Sigmoid colon (tissue), 3 donors: ENCODE measurements at regions not wholly inside any gene's neighbourhood (a gene's known extent, or its start where the extent isn't known, plus 50 kb on each side); places are given as distances from the start of the nearest gene placed in this dataset.

Experiments used
- CTCF ChIP-seq, 4 experiments: fragments of 450-650 bp in 3 of 4; fragments of 200-600 bp in 1 of 4; IDR thresholded peaks; one replicate each; pipeline ENCODE4 v1.5.1; 2016 to 2019; ENCODE audit warnings: antibody characterized with exemption in 4 of 4, mild to moderate bottlenecking in 3 of 4, moderate library complexity in 2 of 4
- POLR2A ChIP-seq, 2 donors: fragments of 450-650 bp; IDR thresholded peaks; one replicate each; pipeline ENCODE4 v1.6.1; 2016; ENCODE audit warnings: antibody characterized with exemption in 2 of 2, mild to moderate bottlenecking in 2 of 2, moderate library complexity in 2 of 2

- no peak for TF ChIP-seq POLR2A (IDR thresholded peaks at IDR 0.05)
- no peak for TF ChIP-seq CTCF (IDR thresholded peaks at IDR 0.05)
These were observed 62.7 kb upstream of the DAPP1 start for GRCh38 chr4:99753931-99754330.
